DND-41 (cell line): ENCODE measurements at regions not wholly inside any gene's neighbourhood (a gene's known extent, or its start where the extent isn't known, plus 50 kb on each side); places are given as distances from the start of the nearest gene placed in this dataset.

Experiments
- EZH2 ChIP-seq: IDR thresholded peaks from 3 replicates; pipeline ENCODE4 v1.6.1; 2012; ENCODE audit warnings: borderline replicate concordance, low read depth, mild to moderate bottlenecking, moderate library complexity, low read length, inconsistent platforms; ENCODE audit not compliant: severe bottlenecking
- TF ChIP-seq, protein P1 (sequence below): IDR thresholded peaks from 2 replicates; pipeline ENCODE4 v1.5.1; 2012; ENCODE audit warnings: borderline replicate concordance, low read length, moderate library complexity, mild to moderate bottlenecking; ENCODE audit not compliant: poor library complexity, severe bottlenecking; ENCODE audit errors: extremely low read depth

DNA sequence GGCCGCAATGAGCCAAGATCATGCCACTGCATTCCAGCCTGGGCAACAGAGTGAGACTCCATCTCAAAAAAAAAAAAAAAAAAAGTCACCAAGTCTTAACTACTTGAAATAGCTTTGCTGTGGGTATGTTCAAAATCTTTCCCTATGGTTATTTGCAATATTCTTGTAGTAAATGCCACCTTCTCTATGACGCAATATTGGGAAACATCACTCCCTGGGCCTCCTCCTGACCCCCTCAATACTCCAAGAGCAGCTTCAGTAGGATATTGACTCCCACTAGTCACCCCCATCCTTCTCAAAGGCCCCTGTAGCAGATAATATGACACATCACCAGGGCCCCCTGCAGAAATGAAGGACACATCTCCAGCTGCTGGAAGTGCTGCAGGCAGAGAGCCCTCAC lies 137.8 kb downstream of the AIPL1 start:
- TF ChIP-seq, protein P1, sequence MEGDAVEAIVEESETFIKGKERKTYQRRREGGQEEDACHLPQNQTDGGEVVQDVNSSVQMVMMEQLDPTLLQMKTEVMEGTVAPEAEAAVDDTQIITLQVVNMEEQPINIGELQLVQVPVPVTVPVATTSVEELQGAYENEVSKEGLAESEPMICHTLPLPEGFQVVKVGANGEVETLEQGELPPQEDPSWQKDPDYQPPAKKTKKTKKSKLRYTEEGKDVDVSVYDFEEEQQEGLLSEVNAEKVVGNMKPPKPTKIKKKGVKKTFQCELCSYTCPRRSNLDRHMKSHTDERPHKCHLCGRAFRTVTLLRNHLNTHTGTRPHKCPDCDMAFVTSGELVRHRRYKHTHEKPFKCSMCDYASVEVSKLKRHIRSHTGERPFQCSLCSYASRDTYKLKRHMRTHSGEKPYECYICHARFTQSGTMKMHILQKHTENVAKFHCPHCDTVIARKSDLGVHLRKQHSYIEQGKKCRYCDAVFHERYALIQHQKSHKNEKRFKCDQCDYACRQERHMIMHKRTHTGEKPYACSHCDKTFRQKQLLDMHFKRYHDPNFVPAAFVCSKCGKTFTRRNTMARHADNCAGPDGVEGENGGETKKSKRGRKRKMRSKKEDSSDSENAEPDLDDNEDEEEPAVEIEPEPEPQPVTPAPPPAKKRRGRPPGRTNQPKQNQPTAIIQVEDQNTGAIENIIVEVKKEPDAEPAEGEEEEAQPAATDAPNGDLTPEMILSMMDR, result no peak
- no peak for TF ChIP-seq EZH2
